Activated B cell treated with CpG ODN at 0.5 μM for 24 hours (primary cell): ENCODE measurements at regions not wholly inside any gene's neighbourhood (a gene's known extent, or its start where the extent isn't known, plus 50 kb on each side); places are given as distances from the start of the nearest gene placed in this dataset.
"Not testable (repeated sequence)": the region's sequence is repeated elsewhere in the genome, so short reads cannot be mapped to it uniquely, and the experiment has no call there.

Experiments used
- ATAC-seq: fragments of 200-7000 bp; cut with Tn5 transposase; one replicate; pipeline ENCODE4 v1.10.0; 2021; ENCODE audit warnings: low read depth, mild to moderate bottlenecking, moderate library complexity
- CTCF ChIA-PET: fragments of 350-600 bp; sonication (Branson Sonifier 250); formaldehyde crosslinking; loops from one replicate; lab custom pipeline; 2021; ENCODE audit warnings: antibody characterized with exemption; lab: Charles Lee
- POLR2A ChIA-PET: fragments of 350-600 bp; sonication (Branson Sonifier 250); formaldehyde crosslinking; loops from one replicate; lab custom pipeline; 2021; ENCODE audit warnings: antibody characterized with exemption; lab: Charles Lee
- DNase-seq: peaks from one replicate; pipeline ENCODE4 v3.0.0; 2022
- H3K27ac Mint-ChIP-seq: one replicate; pipeline ENCODE4 v1.8.0; 2020; ENCODE audit warnings: mixed read lengths
- H3K27me3 Mint-ChIP-seq: one replicate; pipeline ENCODE4 v1.8.0; 2021; ENCODE audit warnings: mixed read lengths
- H3K36me3 Mint-ChIP-seq: one replicate; pipeline ENCODE4 v1.8.0; 2021; ENCODE audit warnings: low read depth, mixed read lengths
- H3K4me1 Mint-ChIP-seq: one replicate; pipeline ENCODE4 v1.8.0; 2021; ENCODE audit warnings: mixed read lengths
- H3K4me3 Mint-ChIP-seq: one replicate; pipeline ENCODE4 v1.8.0; 2020; ENCODE audit warnings: mild to moderate bottlenecking, mixed read lengths
- H3K9me3 Mint-ChIP-seq: one replicate; pipeline ENCODE4 v1.8.0; 2020; ENCODE audit warnings: mixed read lengths
- CTCF ChIP-seq: fragments of 200-600 bp; IDR thresholded peaks from one replicate; pipeline ENCODE4 v1.8.0; 2022; ENCODE audit warnings: antibody characterized with exemption, mild to moderate bottlenecking
- intact Hi-C: fragments of 100-400 bp; cut with micrococcal nuclease; formaldehyde crosslinking; loops from one replicate; pipeline ENCODE4 v1.15.1; 2024

- no peak for TF ChIP-seq CTCF
- Mint-ChIP-seq H3K4me3 (no peak overlapping the region), H3K36me3 (no peaks in the 10 kb centered on the region), H3K27ac (no peak overlapping the region), H3K27me3 (peaks cover 24% of the 10 kb centered on the region), H3K4me1 (peaks cover 3% of the 10 kb centered on the region), H3K9me3 (no peaks in the 10 kb centered on the region)
- DNase-seq (no peak), ATAC-seq (no peak)
- POLR2A ChIA-PET = no interaction called here
- intact Hi-C loops = no loop called here
- CTCF ChIA-PET = no interaction called here
These were observed 85.5 kb downstream of the TRIM43 start for GRCh38 chr2:95677346-95677745.

GRCh38 chr2:95677833-95678232 is 86.0 kb downstream of the TRIM43 start:
- POLR2A ChIA-PET, CTCF ChIA-PET: not testable (repeated sequence)
- H3K27me3 Mint-ChIP-seq = peaks cover 29% of the 10 kb centered on the region

GRCh38 chr2:95681158-95681557 is 89.4 kb downstream of the TRIM43 start:
- POLR2A ChIA-PET, ATAC-seq, H3K4me3 Mint-ChIP-seq, H3K9me3 Mint-ChIP-seq, DNase-seq, intact Hi-C loops, H3K27ac Mint-ChIP-seq, H3K36me3 Mint-ChIP-seq, CTCF ChIA-PET: not testable (repeated sequence)
- peaks cover 27% of the 10 kb centered on the region for H3K27me3 Mint-ChIP-seq
- H3K4me1 Mint-ChIP-seq = peaks cover 16% of the 10 kb centered on the region

More at GRCh38 chr2:95677833-95678232, 86.0 kb downstream of the TRIM43 start:
- intact Hi-C loops, H3K36me3 Mint-ChIP-seq, ATAC-seq, H3K4me1 Mint-ChIP-seq, DNase-seq, H3K9me3 Mint-ChIP-seq, H3K27ac Mint-ChIP-seq, H3K4me3 Mint-ChIP-seq: not testable (repeated sequence)

GRCh38 chr2:95681589-95682081 is 89.8 kb downstream of the TRIM43 start:
- H3K36me3 Mint-ChIP-seq, H3K27ac Mint-ChIP-seq, intact Hi-C loops: not testable (repeated sequence)

GRCh38 chr2:95682889-95683517 is 91.2 kb downstream of the TRIM43 start:
- not testable (repeated sequence) for ATAC-seq

More at GRCh38 chr2:95681589-95682081, 89.8 kb downstream of the TRIM43 start:
- Mint-ChIP-seq H3K27me3 (peaks cover 23% of the 10 kb centered on the region), H3K4me1 (peaks cover 16% of the 10 kb centered on the region)
- POLR2A ChIA-PET, H3K4me3 Mint-ChIP-seq, CTCF ChIA-PET, DNase-seq, H3K9me3 Mint-ChIP-seq, ATAC-seq: not testable (repeated sequence)

GRCh38 chr2:95685513-95685912 is 93.7 kb downstream of the TRIM43 start:
- Mint-ChIP-seq H3K4me3 (no peak overlapping the region), H3K36me3 (no peaks in the 10 kb centered on the region), H3K27me3 (peaks cover 9% of the 10 kb centered on the region), H3K27ac (no peak overlapping the region), H3K9me3 (no peaks in the 10 kb centered on the region), H3K4me1 (peaks cover 16% of the 10 kb centered on the region)
- POLR2A ChIA-PET = no interaction called here
- no peak for ATAC-seq
- intact Hi-C loops = no loop called here
- CTCF ChIA-PET = no interaction called here
- DNase-seq = no peak
- TF ChIP-seq CTCF = no peak

More at GRCh38 chr2:95682889-95683517, 91.2 kb downstream of the TRIM43 start:
- DNase-seq, CTCF ChIA-PET, POLR2A ChIA-PET, H3K36me3 Mint-ChIP-seq, intact Hi-C loops, H3K9me3 Mint-ChIP-seq, H3K27ac Mint-ChIP-seq: not testable (repeated sequence)
- H3K4me3 Mint-ChIP-seq = peak overlapping the region; percentile 63
- H3K27me3 Mint-ChIP-seq = peaks cover 15% of the 10 kb centered on the region
- peaks cover 16% of the 10 kb centered on the region for H3K4me1 Mint-ChIP-seq

- POLR2A ChIA-PET, H3K36me3 Mint-ChIP-seq, ATAC-seq, H3K4me3 Mint-ChIP-seq, H3K27me3 Mint-ChIP-seq, CTCF ChIA-PET, H3K9me3 Mint-ChIP-seq, H3K27ac Mint-ChIP-seq, intact Hi-C loops, DNase-seq: not testable (repeated sequence)
- peaks cover 16% of the 10 kb centered on the region for H3K4me1 Mint-ChIP-seq
These were observed 94.4 kb downstream of the TRIM43 start for GRCh38 chr2:95686056-95686825.

- DNase-seq, H3K27me3 Mint-ChIP-seq, CTCF ChIA-PET, H3K4me3 Mint-ChIP-seq, intact Hi-C loops, H3K27ac Mint-ChIP-seq, H3K36me3 Mint-ChIP-seq, ATAC-seq, POLR2A ChIA-PET, H3K9me3 Mint-ChIP-seq, H3K4me1 Mint-ChIP-seq: not testable (repeated sequence)
These were observed 96.1 kb downstream of the TRIM43 start for GRCh38 chr2:95687852-95688251.

- POLR2A ChIA-PET, H3K9me3 Mint-ChIP-seq: not testable (repeated sequence)
These were observed 99.4 kb downstream of the TRIM43 start for GRCh38 chr2:95691210-95691609.

More at GRCh38 chr2:95691210-95691609, 99.4 kb downstream of the TRIM43 start:
- intact Hi-C loops, H3K4me3 Mint-ChIP-seq, DNase-seq, H3K36me3 Mint-ChIP-seq, ATAC-seq, H3K4me1 Mint-ChIP-seq, H3K27ac Mint-ChIP-seq, CTCF ChIA-PET: not testable (repeated sequence)
- H3K27me3 Mint-ChIP-seq = peaks cover 16% of the 10 kb centered on the region
